A673 (cell line): ENCODE measurements at regions not wholly inside any gene's neighbourhood (a gene's known extent, or its start where the extent isn't known, plus 50 kb on each side); places are given as distances from the start of the nearest gene placed in this dataset.

ENCODE experiments used
- CTCF ChIP-seq: fragments of 300-800, 200-600 bp; sonication (generic); conservative IDR thresholded peaks from 2 replicates; pipeline ENCODE4 v1.5.1; 2017; ENCODE audit warnings: low read depth, mild to moderate bottlenecking, antibody characterized with exemption, low read length, moderate library complexity, mixed read lengths
- EZH2 ChIP-seq: fragments of 200-600 bp; sonication (generic); IDR thresholded peaks from 2 replicates; pipeline ENCODE4 v1.6.1; 2017; ENCODE audit warnings: borderline replicate concordance, low read depth, mild to moderate bottlenecking, mixed read lengths, antibody characterized with exemption, low read length; ENCODE audit not compliant: poor library complexity, severe bottlenecking

- TF ChIP-seq EZH2, result no peak
- no peak for TF ChIP-seq CTCF
Observed at GRCh38 chr18:10242936-10243680, 211.3 kb upstream of the APCDD1 start.
